ENCODE measurements at regions not wholly inside any gene's neighbourhood (a gene's known extent, or its start where the extent isn't known, plus 50 kb on each side); places are given as distances from the start of the nearest gene placed in this dataset.

GRCh38 chr21:20647607-20648006 is 350.6 kb upstream of the NCAM2 start:
- in situ Hi-C loops (cut with MboI; ENCODE audit: low sequenced_read_pairs), result no loop called here

- in situ Hi-C loops (cut with MboI; ENCODE audit: low sequenced_read_pairs), result no loop called here
Observed at GRCh38 chr21:20649231-20649630, 349.0 kb upstream of the NCAM2 start.

DNA sequence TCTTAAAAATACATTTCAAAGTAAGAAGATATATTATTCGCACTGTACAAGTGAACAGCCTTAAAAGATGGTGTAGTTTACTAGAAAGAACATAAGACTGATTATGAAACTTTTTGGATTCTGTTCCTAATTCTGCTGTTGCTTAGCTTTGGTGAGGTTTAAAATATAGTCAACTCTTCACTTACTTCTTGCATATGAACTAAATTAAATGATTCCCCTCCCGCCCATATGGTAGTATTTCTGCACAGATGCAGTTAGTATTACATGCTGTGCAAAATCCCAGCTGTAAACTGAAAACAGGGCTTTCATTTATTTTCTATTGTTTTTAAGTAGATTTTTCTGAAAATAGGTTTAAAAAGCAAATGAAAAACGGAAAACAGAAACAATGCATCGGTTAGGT is 345.4 kb upstream of the NCAM2 start:
- in situ Hi-C loops (cut with MboI; ENCODE audit: low sequenced_read_pairs), result no loop called here

DNA sequence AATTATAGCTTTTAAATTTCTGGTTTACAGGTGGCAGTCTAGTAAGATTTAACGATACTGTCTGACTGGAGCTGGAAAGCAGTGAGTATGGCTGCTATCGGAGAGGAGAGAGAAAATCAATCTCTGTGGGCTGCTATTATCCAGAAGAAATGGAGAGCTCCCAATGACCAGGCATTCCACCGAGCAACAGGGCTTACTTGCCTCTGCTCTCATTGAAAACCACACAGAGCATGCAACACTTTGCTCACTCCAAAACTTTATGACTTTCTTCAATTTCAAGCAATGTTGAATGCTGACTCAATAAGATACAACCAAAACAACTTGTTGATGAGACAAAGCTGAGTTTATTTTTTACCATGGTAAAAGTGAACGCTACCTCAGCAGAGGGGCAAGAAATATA is 337.0 kb upstream of the NCAM2 start:
- in situ Hi-C loops (cut with MboI; ENCODE audit: low sequenced_read_pairs), result no loop called here

- in situ Hi-C loops (cut with MboI; ENCODE audit: low sequenced_read_pairs), result no loop called here
Observed at GRCh38 chr21:20661745-20662422, 336.3 kb upstream of the NCAM2 start.

GRCh38 chr21:20662514-20662913 is 335.7 kb upstream of the NCAM2 start:
- in situ Hi-C loops (cut with MboI; ENCODE audit: low sequenced_read_pairs), result no loop called here

DNA sequence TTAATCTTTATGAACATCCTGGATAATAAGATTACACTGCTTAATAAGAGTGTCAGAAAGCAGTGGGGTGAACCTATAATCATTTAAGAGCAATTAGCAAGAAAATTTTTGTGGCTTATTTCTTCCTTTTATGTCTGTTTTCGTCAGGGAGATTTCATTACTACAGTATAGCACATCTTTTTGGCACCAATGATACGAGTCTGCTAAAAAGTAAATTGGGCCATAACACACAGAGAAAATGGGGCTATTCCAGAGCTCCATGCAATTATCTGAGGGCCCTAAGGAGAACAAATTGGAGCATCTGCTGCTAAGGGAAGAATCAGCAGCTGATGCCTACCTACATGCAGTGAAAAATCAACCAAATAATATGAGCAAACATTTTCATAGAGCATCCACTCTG is 330.3 kb upstream of the NCAM2 start:
- in situ Hi-C loops (cut with MboI; ENCODE audit: low sequenced_read_pairs), result no loop called here

GRCh38 chr21:20685475-20685874 is 312.7 kb upstream of the NCAM2 start:
- in situ Hi-C loops (cut with MboI; ENCODE audit: low sequenced_read_pairs), result no loop called here

DNA sequence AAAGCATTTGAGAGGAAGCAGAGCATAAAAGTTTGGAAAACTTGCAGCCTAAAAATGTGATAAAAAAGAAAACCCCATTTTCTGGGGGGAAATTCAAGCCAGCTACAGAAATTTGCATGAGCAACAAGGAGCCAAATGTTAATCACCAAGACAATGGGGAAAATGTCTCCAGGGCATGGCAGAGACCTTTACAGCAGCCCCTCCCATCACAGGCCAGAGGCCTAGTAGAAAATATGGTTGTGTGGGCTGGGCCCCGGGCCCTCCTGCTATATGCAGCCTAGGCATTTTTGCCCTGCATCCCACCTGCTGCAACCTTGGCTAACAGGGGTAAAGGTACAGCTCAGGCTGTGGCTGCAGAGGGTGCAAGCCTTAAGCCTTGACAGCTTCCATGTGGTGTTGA is 299.6 kb upstream of the NCAM2 start:
- in situ Hi-C loops (cut with MboI; ENCODE audit: low sequenced_read_pairs), result no loop called here

DNA sequence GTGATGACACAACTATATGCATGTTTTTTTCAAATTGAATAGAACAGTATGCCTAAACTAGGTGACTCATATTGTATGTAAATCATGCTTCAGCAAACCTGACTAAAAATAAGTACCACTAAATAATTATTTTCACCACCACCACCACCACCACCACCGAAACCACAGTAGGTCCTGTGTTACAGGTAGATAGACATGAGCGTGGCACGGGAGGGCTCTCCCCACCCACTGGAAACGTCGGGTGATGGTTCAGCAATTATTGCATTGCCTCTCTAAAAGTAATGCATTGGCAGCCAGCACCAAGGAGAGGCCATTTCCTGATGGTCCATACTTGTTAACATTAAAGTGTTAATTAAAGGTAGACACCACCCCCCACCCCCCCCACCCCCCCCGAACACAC is 297.0 kb upstream of the NCAM2 start:
- in situ Hi-C loops (cut with MboI; ENCODE audit: low sequenced_read_pairs), result no loop called here

- in situ Hi-C loops (cut with MboI; ENCODE audit: low sequenced_read_pairs), result no loop called here
Observed at GRCh38 chr21:20703112-20703767, 295.0 kb upstream of the NCAM2 start.

DNA sequence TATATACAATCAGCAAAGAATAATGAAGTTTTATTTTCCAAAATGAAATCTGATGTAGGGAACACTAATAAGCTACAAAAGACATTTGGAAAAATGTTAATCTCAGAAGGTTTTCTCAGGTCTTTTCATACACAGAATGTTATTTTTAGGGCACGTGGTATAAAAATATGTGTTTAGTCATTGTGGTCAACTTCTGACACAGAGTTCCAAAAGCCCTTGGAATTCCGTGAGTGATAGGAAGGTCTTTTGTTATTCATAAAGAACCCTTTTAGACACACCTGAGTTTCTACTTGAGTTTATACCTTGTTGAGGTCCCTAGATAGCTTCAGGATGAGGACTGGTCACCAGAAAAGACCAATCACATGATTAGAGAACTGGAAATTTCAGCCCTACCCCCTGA is 277.6 kb upstream of the NCAM2 start:
- in situ Hi-C loops (cut with MboI; ENCODE audit: low sequenced_read_pairs), result no loop called here

DNA sequence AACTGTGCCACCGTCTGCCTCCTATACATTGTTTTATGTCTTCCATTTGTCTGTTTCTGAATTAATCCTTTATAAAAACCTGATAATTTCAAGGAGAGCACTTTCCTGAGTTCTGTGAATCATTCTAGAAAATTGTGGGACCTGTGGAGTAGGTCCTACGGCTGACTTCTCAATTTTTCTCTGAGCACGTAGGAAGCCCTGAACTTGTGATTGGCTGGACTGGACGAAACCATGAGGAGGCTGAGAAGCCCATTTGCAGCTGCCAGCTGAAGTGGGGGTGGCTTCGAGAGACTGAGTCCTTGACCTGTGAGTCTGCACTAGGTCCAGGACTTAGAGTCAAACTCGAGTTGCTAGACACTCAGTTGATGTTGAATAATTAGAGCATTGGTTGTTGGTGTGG is 277.1 kb upstream of the NCAM2 start:
- in situ Hi-C loops (cut with MboI; ENCODE audit: low sequenced_read_pairs), result no loop called here

GRCh38 chr21:20728691-20729090 is 269.5 kb upstream of the NCAM2 start:
- in situ Hi-C loops (cut with MboI; ENCODE audit: low sequenced_read_pairs), result no loop called here

GRCh38 chr21:20729376-20729775 is 268.8 kb upstream of the NCAM2 start:
- in situ Hi-C loops (cut with MboI; ENCODE audit: low sequenced_read_pairs), result no loop called here

GRCh38 chr21:20730441-20730840 is 267.8 kb upstream of the NCAM2 start:
- in situ Hi-C loops (cut with MboI; ENCODE audit: low sequenced_read_pairs), result no loop called here

DNA sequence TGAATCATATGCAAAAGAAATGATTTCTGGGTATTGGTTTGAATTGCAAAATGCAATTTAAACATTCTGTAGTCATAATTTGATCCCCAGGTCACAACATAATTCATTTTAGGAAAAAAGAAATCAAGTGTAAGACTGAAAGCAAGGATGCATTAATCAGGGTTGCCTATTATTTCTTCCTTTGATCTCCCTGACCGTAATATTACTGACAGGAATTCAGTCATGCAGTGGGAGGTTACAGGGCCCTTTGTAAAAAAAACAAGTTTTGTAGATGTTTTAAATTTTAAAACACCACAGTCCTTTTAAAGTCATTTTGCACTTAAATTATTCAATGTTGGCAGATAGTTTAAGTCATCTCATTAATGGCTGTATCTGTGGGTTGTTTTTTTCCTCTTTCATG is 263.0 kb upstream of the NCAM2 start:
- in situ Hi-C loops (cut with MboI; ENCODE audit: low sequenced_read_pairs), result no loop called here

GRCh38 chr21:20737227-20737913 is 260.8 kb upstream of the NCAM2 start:
- in situ Hi-C loops (cut with MboI; ENCODE audit: low sequenced_read_pairs), result no loop called here

DNA sequence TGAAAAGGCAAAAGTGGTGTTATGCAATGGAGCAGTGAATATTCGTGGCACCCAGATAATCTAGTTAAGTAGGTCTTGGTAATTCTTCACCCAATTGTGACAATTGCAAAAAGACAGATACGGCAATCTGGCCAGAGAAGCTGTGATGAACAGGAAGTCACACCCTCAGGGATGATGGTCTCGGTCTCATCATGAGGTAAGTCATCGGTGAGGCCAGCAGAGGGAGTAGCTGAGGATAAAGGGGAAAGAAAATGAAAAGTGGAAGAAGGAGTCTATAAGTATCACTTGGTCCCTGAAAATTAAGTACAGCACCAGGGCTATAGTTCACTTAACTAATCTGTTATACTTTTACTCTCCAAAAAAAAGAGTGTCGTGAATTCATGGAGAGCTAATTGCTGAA is 258.8 kb upstream of the NCAM2 start:
- in situ Hi-C loops (cut with MboI; ENCODE audit: low sequenced_read_pairs), result no loop called here

DNA sequence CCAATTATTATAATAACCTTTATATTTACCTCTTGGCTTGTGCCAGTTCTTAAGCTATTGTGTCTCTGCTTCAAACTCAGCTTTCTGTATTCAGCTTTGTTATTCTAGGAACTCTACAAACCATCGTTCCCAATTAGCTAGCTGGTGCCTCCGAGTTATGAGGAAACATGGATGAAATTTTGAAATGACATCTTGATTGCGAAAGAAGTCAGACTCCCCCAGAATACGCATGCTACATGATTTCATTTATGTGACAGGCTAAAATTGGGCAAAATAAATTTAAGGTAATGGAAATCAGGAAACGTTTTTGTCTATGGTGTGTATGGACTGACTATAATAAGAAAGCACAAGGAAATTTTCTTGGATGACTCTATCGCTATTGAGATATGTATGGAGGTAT is 256.8 kb upstream of the NCAM2 start:
- in situ Hi-C loops (cut with MboI; ENCODE audit: low sequenced_read_pairs), result no loop called here

- in situ Hi-C loops (cut with MboI; ENCODE audit: low sequenced_read_pairs), result no loop called here
Observed at GRCh38 chr21:20760221-20760620, 238.0 kb upstream of the NCAM2 start.

- in situ Hi-C loops (cut with MboI; ENCODE audit: low sequenced_read_pairs), result no loop called here
Observed at GRCh38 chr21:20774737-20775136, 223.5 kb upstream of the NCAM2 start.

All from HL-60/S4 treated with retinoic acid at 250 ng/mL for 4 days and 3 days (cell line).